RWPE2 (cell line): ENCODE measurements at regions not wholly inside any gene's neighbourhood (a gene's known extent, or its start where the extent isn't known, plus 50 kb on each side); places are given as distances from the start of the nearest gene placed in this dataset.

Experiments used
- ATAC-seq: fragments of 200-7000 bp; cut with Tn5 transposase; 3 replicates; pipeline ENCODE4 v1.9.1; 2021; ENCODE audit warnings: low read depth
- DNase-seq: peaks from one replicate; pipeline ENCODE4 v3.0.0-alpha.2; 2020; ENCODE audit warnings: low spot score
- H3K27ac ChIP-seq: fragments of 450-650 bp; 2 replicates; pipeline ENCODE4 v1.5.1; 2017; ENCODE audit warnings: mild to moderate bottlenecking; ENCODE audit not compliant: poor library complexity, severe bottlenecking
- H3K27me3 ChIP-seq: fragments of 250-450 bp; sonication (Bioruptor Pico); 2 replicates; pipeline ENCODE4 v1.5.1; 2021; ENCODE audit warnings: mild to moderate bottlenecking, moderate library complexity; ENCODE audit not compliant: insufficient read depth, poor library complexity, severe bottlenecking
- H3K36me3 ChIP-seq: fragments of 250-450 bp; sonication (Bioruptor Pico); 2 replicates; pipeline ENCODE4 v1.5.1; 2020; ENCODE audit warnings: low read depth, mild to moderate bottlenecking, moderate library complexity
- H3K4me1 ChIP-seq: fragments of 250-450 bp; sonication (Bioruptor Pico); 2 replicates; pipeline ENCODE4 v1.5.1; 2021; ENCODE audit warnings: mild to moderate bottlenecking, moderate library complexity; ENCODE audit not compliant: insufficient read depth, poor library complexity, severe bottlenecking
- H3K4me3 ChIP-seq: fragments of 250-450 bp; sonication (Bioruptor Pico); 2 replicates; pipeline ENCODE4 v1.5.1; 2021; ENCODE audit warnings: mild to moderate bottlenecking, moderate library complexity; ENCODE audit not compliant: severe bottlenecking
- H3K9me3 ChIP-seq: fragments of 250-450 bp; sonication (Bioruptor Pico); 2 replicates; pipeline ENCODE4 v1.5.1; 2021; ENCODE audit warnings: mild to moderate bottlenecking, moderate library complexity; ENCODE audit not compliant: severe bottlenecking
- TF ChIP-seq, protein P1 (sequence below): fragments of 450-650 bp; IDR thresholded peaks from one replicate; pipeline ENCODE4 v1.5.1; 2017; ENCODE audit warnings: mild to moderate bottlenecking, moderate library complexity; ENCODE audit not compliant: poor library complexity, severe bottlenecking

- no peaks in the 10 kb centered on the region for H3K27me3 ChIP-seq
- no peak for DNase-seq
- ATAC-seq, result peak; percentile 87
Measured at GRCh38 chr12:108446766-108447165, 68.3 kb upstream of the FICD start.

DNA sequence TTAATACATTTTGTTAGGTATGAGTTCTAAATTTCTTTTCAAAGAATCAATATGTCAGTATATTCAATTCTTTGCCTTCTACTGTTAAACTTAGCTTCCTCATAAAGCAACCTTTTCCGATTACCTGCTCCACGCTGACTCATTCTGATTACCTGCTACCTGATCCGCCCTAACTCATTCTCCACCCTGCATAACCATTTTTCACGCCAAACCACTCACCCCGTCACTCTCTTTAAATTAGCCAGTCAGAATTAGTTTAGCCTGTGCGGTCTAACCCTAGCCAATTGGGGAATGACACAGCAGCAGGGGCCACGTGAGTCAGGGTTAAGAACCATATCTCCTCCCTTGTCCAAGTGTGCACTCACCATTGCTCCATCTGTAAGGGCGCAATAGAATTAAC is 72.2 kb upstream of the FICD start:
- no peaks in the 10 kb centered on the region for H3K27me3 ChIP-seq
- no peak for DNase-seq
- H3K9me3 ChIP-seq, result no peaks in the 10 kb centered on the region
- TF ChIP-seq, protein P1, sequence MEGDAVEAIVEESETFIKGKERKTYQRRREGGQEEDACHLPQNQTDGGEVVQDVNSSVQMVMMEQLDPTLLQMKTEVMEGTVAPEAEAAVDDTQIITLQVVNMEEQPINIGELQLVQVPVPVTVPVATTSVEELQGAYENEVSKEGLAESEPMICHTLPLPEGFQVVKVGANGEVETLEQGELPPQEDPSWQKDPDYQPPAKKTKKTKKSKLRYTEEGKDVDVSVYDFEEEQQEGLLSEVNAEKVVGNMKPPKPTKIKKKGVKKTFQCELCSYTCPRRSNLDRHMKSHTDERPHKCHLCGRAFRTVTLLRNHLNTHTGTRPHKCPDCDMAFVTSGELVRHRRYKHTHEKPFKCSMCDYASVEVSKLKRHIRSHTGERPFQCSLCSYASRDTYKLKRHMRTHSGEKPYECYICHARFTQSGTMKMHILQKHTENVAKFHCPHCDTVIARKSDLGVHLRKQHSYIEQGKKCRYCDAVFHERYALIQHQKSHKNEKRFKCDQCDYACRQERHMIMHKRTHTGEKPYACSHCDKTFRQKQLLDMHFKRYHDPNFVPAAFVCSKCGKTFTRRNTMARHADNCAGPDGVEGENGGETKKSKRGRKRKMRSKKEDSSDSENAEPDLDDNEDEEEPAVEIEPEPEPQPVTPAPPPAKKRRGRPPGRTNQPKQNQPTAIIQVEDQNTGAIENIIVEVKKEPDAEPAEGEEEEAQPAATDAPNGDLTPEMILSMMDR, result no peak
- no peaks in the 10 kb centered on the region for H3K36me3 ChIP-seq
- no peak for ATAC-seq
- H3K27ac ChIP-seq, result no peak overlapping the region
- H3K4me3 ChIP-seq, result no peak overlapping the region
- peaks cover 18% of the 10 kb centered on the region for H3K4me1 ChIP-seq

More at GRCh38 chr12:108446766-108447165, 68.3 kb upstream of the FICD start:
- no peak overlapping the region for H3K4me3 ChIP-seq
- H3K4me1 ChIP-seq, result peaks cover 18% of the 10 kb centered on the region
- H3K9me3 ChIP-seq, result no peaks in the 10 kb centered on the region
- no peaks in the 10 kb centered on the region for H3K36me3 ChIP-seq
- TF ChIP-seq, protein P1, result no peak
- H3K27ac ChIP-seq, result peak overlapping the region; percentile 84

GRCh38 chr12:108442067-108442466 is 73.0 kb upstream of the FICD start:
- Histone ChIP-seq H3K36me3 (no peaks in the 10 kb centered on the region), H3K27ac (peak overlapping the region; percentile 14), H3K4me1 (peaks cover 11% of the 10 kb centered on the region), H3K27me3 (no peaks in the 10 kb centered on the region), H3K4me3 (no peak overlapping the region), H3K9me3 (no peaks in the 10 kb centered on the region)
- DNase-seq (no peak), ATAC-seq (no peak)
- TF ChIP-seq, protein P1, result no peak

- no peak overlapping the region for H3K4me3 ChIP-seq
- DNase-seq (no peak), ATAC-seq (no peak)
- H3K27ac ChIP-seq, result no peak overlapping the region
- no peaks in the 10 kb centered on the region for H3K36me3 ChIP-seq
- TF ChIP-seq, protein P1, result no peak
- H3K27me3 ChIP-seq, result no peaks in the 10 kb centered on the region
- H3K4me1 ChIP-seq, result peaks cover 7% of the 10 kb centered on the region
- no peaks in the 10 kb centered on the region for H3K9me3 ChIP-seq
Measured at GRCh38 chr12:108441549-108441948, 73.5 kb upstream of the FICD start.

DNA sequence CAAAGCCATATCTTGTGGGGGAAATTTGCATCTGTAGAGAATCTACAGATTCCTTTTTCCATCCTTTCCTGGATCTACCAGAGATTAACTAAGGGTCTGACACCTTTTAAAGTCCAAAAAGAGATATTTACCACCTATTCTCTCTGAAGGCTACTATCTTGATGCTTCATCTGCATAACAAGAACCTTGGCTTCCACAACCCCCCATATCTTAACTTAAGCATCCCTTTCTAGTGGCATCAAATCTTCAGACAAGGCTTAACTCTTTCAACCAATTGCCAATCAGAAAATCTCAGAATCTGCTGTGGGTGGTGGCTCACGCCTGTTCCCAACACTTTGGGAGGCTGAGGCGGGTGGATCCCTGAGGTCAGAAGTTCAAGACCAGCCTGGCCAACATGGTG is 74.3 kb upstream of the FICD start:
- Histone ChIP-seq H3K27me3 (no peaks in the 10 kb centered on the region), H3K4me3 (no peak overlapping the region), H3K27ac (no peak overlapping the region), H3K36me3 (no peaks in the 10 kb centered on the region), H3K9me3 (no peaks in the 10 kb centered on the region), H3K4me1 (peaks cover 3% of the 10 kb centered on the region)
- no peak for ATAC-seq
- no peak for DNase-seq
- TF ChIP-seq, protein P1, result no peak
